HEK293 (cell line): ENCODE measurements at regions not wholly inside any gene's neighbourhood (a gene's known extent, or its start where the extent isn't known, plus 50 kb on each side); places are given as distances from the start of the nearest gene placed in this dataset.

Experiments
- CTCF ChIA-PET: fragments of 350-600 bp; formaldehyde crosslinking; extraction: SDS; loops from one replicate; lab custom pipeline; 2021; ENCODE audit warnings: antibody characterized with exemption; lab: Yijun Ruan, JAX
- POLR2A ChIA-PET: fragments of 300-600 bp; formaldehyde crosslinking; extraction: SDS; loops from one replicate; lab custom pipeline; 2020; ENCODE audit warnings: antibody characterized with exemption, inconsistent platforms; lab: Yijun Ruan, JAX
- H3K27ac ChIP-seq: fragments of 200-500 bp; sonication (Bioruptor generic); 2 replicates; pipeline ENCODE4 v1.5.1; 2014; ENCODE audit warnings: low read depth, low read length, control low read depth, inconsistent platforms; ENCODE audit errors: extremely low read depth
- H3K36me3 ChIP-seq, 2 experiments: fragments of 200-500 bp in 1 of 2; sonication (Bioruptor generic) in 1 of 2; 1 replicate in 1 of 2; 2 replicates in 1 of 2; pipeline ENCODE4 v1.5.1; 2014 to 2017; ENCODE audit warnings: inconsistent platforms in 2 of 2, low read length in 2 of 2; ENCODE audit not compliant: control insufficient read depth in 2 of 2, insufficient read depth in 1 of 2
- H3K4me1 ChIP-seq: fragments of 200-500 bp; sonication (Bioruptor generic); 2 replicates; pipeline ENCODE4 v1.5.1; 2014; ENCODE audit warnings: mild to moderate bottlenecking, low read length, inconsistent platforms; ENCODE audit not compliant: control insufficient read depth, insufficient read depth
- H3K4me3 ChIP-seq: 2 replicates; pipeline ENCODE4 v1.5.1; 2011; ENCODE audit warnings: low read depth, mild to moderate bottlenecking, control low read depth, low read length, moderate library complexity
- H3K9me3 ChIP-seq: fragments of 200-500 bp; sonication (Bioruptor generic); 2 replicates; pipeline ENCODE4 v1.5.1; 2014; ENCODE audit warnings: low read depth, low read length, inconsistent platforms; ENCODE audit not compliant: control insufficient read depth, insufficient read depth
- FEZF1 ChIP-seq: fragments of 450-650 bp; formaldehyde crosslinking; IDR thresholded peaks from 2 replicates; pipeline ENCODE4 v1.5.1; 2016; ENCODE audit warnings: missing biosample characterization, missing genetic modification characterization
- MYNN ChIP-seq: fragments of 450-650 bp; formaldehyde crosslinking; IDR thresholded peaks from 2 replicates; pipeline ENCODE4 v1.5.1; 2016; ENCODE audit warnings: missing biosample characterization, missing genetic modification characterization, borderline replicate concordance
- MZF1 ChIP-seq: fragments of 450-650 bp; formaldehyde crosslinking; IDR thresholded peaks from 2 replicates; pipeline ENCODE4 v1.5.1; 2017; ENCODE audit warnings: missing biosample characterization, missing genetic modification characterization, borderline replicate concordance
- PRDM1 ChIP-seq: fragments of 450-650 bp; formaldehyde crosslinking; IDR thresholded peaks from 2 replicates; pipeline ENCODE4; 2016; ENCODE audit warnings: missing biosample characterization, missing genetic modification characterization
- RBAK ChIP-seq: fragments of 450-650 bp; formaldehyde crosslinking; IDR thresholded peaks from 2 replicates; pipeline ENCODE4 v1.5.1; 2016; ENCODE audit warnings: missing biosample characterization, missing genetic modification characterization
- SETDB1 ChIP-seq: IDR thresholded peaks from one replicate; pipeline ENCODE4 v1.6.1; 2017; ENCODE audit warnings: mild to moderate bottlenecking, low read length, moderate library complexity, mixed read lengths; ENCODE audit not compliant: insufficient read length
- ZBTB48 ChIP-seq: fragments of 450-650 bp; formaldehyde crosslinking; IDR thresholded peaks from 2 replicates; pipeline ENCODE4 v1.5.1; 2016; ENCODE audit warnings: missing biosample characterization, missing genetic modification characterization
- ZIC2 ChIP-seq: fragments of 450-650 bp; formaldehyde crosslinking; IDR thresholded peaks from 2 replicates; pipeline ENCODE4 v1.5.1; 2016; ENCODE audit warnings: missing biosample characterization, missing genetic modification characterization
- ZNF112 ChIP-seq: fragments of 450-650 bp; formaldehyde crosslinking; IDR thresholded peaks from 2 replicates; pipeline ENCODE4 v1.5.0; 2017; ENCODE audit warnings: missing biosample characterization, missing genetic modification characterization
- ZNF133 ChIP-seq: fragments of 450-650 bp; formaldehyde crosslinking; IDR thresholded peaks from 2 replicates; pipeline ENCODE4 v1.5.1; 2016; ENCODE audit warnings: missing biosample characterization, missing genetic modification characterization
- ZNF146 ChIP-seq: fragments of 450-650 bp; formaldehyde crosslinking; IDR thresholded peaks from 2 replicates; pipeline ENCODE4 v1.5.1; 2016; ENCODE audit warnings: missing biosample characterization, missing genetic modification characterization
- ZNF184 ChIP-seq: fragments of 450-650 bp; IDR thresholded peaks from 2 replicates; pipeline ENCODE4 v1.5.1; 2018; ENCODE audit warnings: missing biosample characterization, mild to moderate bottlenecking, missing genetic modification characterization
- ZNF48 ChIP-seq: fragments of 450-650 bp; formaldehyde crosslinking; IDR thresholded peaks from 2 replicates; pipeline ENCODE4 v1.5.1; 2016; ENCODE audit warnings: missing biosample characterization, missing genetic modification characterization
- ZNF571 ChIP-seq: fragments of 450-650 bp; formaldehyde crosslinking; IDR thresholded peaks from 2 replicates; pipeline ENCODE4 v1.5.0; 2017; ENCODE audit warnings: missing biosample characterization, missing genetic modification characterization
- ZNF596 ChIP-seq: fragments of 450-650 bp; IDR thresholded peaks from 2 replicates; pipeline ENCODE4 v1.5.0; 2018; ENCODE audit warnings: missing biosample characterization, mild to moderate bottlenecking, missing genetic modification characterization, moderate library complexity
- ZNF623 ChIP-seq: fragments of 450-650 bp; formaldehyde crosslinking; IDR thresholded peaks from 2 replicates; pipeline ENCODE4 v1.5.1; 2016; ENCODE audit warnings: missing biosample characterization, missing genetic modification characterization
- ZNF670 ChIP-seq: fragments of 450-650 bp; formaldehyde crosslinking; IDR thresholded peaks from 2 replicates; pipeline ENCODE4 v1.5.1; 2016; ENCODE audit warnings: missing biosample characterization, missing genetic modification characterization, low read depth
- ZNF677 ChIP-seq: fragments of 450-650 bp; IDR thresholded peaks from 2 replicates; pipeline ENCODE4 v1.5.0; 2018; ENCODE audit warnings: missing biosample characterization, mild to moderate bottlenecking, missing genetic modification characterization, moderate library complexity
- TF ChIP-seq, protein P1 (sequence below): fragments of 450-650 bp; formaldehyde crosslinking; IDR thresholded peaks from 2 replicates; pipeline ENCODE4 v1.5.1; 2016; ENCODE audit warnings: missing biosample characterization, missing genetic modification characterization, low read depth
- TF ChIP-seq, protein P2 (sequence below): fragments of 450-650 bp; formaldehyde crosslinking; IDR thresholded peaks from 2 replicates; pipeline ENCODE4 v1.5.1; 2017; ENCODE audit warnings: missing biosample characterization, missing genetic modification characterization
- TF ChIP-seq, protein P3 (sequence below): fragments of 450-650 bp; formaldehyde crosslinking; IDR thresholded peaks from 2 replicates; pipeline ENCODE4; 2016; ENCODE audit warnings: missing biosample characterization, missing genetic modification characterization
- TF ChIP-seq, protein P4 (sequence below): fragments of 450-650 bp; IDR thresholded peaks from 2 replicates; pipeline ENCODE4 v1.5.1; 2018; ENCODE audit warnings: missing biosample characterization, mild to moderate bottlenecking, missing genetic modification characterization

DNA sequence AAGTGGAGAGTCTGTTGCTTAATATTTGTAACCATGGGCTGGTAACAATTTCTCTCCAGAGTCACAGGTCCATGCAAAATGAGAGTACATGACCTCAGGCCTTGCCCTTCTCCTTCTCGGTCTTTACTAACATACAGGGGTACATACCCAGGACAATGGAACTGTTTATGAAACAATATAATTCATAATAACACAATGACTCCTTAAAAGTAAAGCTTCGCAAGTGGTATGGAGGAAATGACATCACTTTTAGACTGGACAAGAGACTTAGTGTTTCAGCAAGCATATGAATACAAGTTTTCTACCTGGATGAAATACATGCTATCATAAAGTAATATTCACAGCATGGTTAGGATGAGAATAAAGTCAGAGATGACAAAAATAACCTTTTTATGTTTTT is 386.6 kb downstream of the PLK2 start:
- ChIA-PET POLR2A (interaction anchor here (1.2 kb wide), 1 partner anchor 387 kb away, joined by 4 read pairs; the partner anchor contains the start of gene PLK2), CTCF (interaction anchor here (0.5 to 1.0 kb wide), 2 partner anchors 68 to 186 kb away, joined by 3 read pairs; no protein-coding TSS in a partner anchor)
- Histone ChIP-seq H3K4me3 (no peak overlapping the region), H3K4me1 (peaks cover 15% of the 10 kb centered on the region), H3K36me3 (no peaks in the 10 kb centered on the region), H3K9me3 (no peaks in the 10 kb centered on the region), H3K27ac (no peak overlapping the region)
- TF ChIP-seq SETDB1, result no peak
- TF ChIP-seq, protein P1, sequence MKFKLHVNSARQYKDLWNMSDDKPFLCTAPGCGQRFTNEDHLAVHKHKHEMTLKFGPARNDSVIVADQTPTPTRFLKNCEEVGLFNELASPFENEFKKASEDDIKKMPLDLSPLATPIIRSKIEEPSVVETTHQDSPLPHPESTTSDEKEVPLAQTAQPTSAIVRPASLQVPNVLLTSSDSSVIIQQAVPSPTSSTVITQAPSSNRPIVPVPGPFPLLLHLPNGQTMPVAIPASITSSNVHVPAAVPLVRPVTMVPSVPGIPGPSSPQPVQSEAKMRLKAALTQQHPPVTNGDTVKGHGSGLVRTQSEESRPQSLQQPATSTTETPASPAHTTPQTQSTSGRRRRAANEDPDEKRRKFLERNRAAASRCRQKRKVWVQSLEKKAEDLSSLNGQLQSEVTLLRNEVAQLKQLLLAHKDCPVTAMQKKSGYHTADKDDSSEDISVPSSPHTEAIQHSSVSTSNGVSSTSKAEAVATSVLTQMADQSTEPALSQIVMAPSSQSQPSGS (tag by site-specific recombination), result peak; percentile 40

DNA sequence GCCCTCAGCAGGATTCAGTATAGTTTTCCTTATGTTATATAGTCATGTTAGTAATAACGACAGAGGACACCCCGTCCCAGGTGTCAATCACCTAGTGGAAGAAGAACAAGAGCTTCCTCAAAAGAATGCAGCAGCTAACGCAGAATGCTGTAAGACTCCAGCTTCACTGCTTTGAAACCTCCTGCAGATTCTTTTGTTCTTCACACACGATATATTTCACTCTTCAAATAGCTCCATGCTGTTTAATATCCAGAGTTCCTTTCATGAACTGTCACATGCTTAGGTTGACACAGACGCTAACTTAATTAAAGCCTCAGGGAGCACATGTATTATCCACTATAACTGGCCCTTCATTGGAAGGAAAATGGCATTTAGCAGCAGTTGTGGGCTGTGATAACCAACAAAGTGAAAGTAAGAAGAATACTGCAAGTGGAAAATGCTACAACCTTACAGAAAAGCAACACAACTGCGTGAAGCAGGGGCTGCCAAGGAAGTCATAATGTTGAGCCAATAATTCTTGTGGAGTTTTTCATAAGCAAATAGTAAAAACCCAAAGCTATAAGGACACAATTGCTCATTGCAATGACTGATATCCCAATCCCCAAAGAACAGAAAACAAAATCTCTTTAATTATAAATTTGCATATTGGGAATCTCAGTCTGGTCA is 387.5 kb downstream of the PLK2 start:
- TF ChIP-seq, protein P2, sequence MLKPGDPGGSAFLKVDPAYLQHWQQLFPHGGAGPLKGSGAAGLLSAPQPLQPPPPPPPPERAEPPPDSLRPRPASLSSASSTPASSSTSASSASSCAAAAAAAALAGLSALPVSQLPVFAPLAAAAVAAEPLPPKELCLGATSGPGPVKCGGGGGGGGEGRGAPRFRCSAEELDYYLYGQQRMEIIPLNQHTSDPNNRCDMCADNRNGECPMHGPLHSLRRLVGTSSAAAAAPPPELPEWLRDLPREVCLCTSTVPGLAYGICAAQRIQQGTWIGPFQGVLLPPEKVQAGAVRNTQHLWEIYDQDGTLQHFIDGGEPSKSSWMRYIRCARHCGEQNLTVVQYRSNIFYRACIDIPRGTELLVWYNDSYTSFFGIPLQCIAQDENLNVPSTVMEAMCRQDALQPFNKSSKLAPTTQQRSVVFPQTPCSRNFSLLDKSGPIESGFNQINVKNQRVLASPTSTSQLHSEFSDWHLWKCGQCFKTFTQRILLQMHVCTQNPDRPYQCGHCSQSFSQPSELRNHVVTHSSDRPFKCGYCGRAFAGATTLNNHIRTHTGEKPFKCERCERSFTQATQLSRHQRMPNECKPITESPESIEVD (tag by site-specific recombination), result peak; percentile 70; the same call in 1 of the 2 replicates
- TF ChIP-seq, protein P3, sequence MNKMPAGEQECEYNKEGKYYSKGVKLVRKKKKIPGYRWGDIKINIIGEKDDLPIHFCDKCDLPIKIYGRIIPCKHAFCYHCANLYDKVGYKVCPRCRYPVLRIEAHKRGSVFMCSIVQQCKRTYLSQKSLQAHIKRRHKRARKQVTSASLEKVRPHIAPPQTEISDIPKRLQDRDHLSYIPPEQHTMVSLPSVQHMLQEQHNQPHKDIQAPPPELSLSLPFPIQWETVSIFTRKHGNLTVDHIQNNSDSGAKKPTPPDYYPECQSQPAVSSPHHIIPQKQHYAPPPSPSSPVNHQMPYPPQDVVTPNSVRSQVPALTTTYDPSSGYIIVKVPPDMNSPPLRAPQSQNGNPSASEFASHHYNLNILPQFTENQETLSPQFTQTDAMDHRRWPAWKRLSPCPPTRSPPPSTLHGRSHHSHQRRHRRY, result no peak
- TF ChIP-seq ZNF670 (tag by site-specific recombination), result no peak
- TF ChIP-seq FEZF1 (tag by site-specific recombination), result peak; percentile 85
- TF ChIP-seq ZNF677, result no peak
- no peak for TF ChIP-seq MZF1 (tag by site-specific recombination)
- TF ChIP-seq PRDM1 (tag by site-specific recombination), result no peak
- peak; percentile 95 for TF ChIP-seq ZIC2
- TF ChIP-seq, protein P4, sequence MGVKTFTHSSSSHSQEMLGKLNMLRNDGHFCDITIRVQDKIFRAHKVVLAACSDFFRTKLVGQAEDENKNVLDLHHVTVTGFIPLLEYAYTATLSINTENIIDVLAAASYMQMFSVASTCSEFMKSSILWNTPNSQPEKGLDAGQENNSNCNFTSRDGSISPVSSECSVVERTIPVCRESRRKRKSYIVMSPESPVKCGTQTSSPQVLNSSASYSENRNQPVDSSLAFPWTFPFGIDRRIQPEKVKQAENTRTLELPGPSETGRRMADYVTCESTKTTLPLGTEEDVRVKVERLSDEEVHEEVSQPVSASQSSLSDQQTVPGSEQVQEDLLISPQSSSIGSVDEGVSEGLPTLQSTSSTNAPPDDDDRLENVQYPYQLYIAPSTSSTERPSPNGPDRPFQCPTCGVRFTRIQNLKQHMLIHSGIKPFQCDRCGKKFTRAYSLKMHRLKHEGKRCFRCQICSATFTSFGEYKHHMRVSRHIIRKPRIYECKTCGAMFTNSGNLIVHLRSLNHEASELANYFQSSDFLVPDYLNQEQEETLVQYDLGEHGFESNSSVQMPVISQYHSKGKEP (tag by site-specific recombination), result 0 out of 2 replicates have a peak, but pooled peaks have one; percentile 25
- TF ChIP-seq ZNF623 (tag by site-specific recombination), result no peak
- TF ChIP-seq, all 188 proteins: peak for 4
- H3K27ac ChIP-seq, result no peak overlapping the region
- no peak overlapping the region for H3K4me3 ChIP-seq
- ChIA-PET CTCF (interaction anchor here (1.0 kb wide), 1 partner anchor 185 kb away, joined by 3 read pairs; no protein-coding TSS in a partner anchor), POLR2A (interaction anchor here (1.2 kb wide), 1 partner anchor 388 kb away, joined by 4 read pairs; the partner anchor contains the start of gene PLK2)
- no peaks in the 10 kb centered on the region for H3K36me3 ChIP-seq
- peaks cover 8% of the 10 kb centered on the region for H3K4me1 ChIP-seq
- no peaks in the 10 kb centered on the region for H3K9me3 ChIP-seq

DNA sequence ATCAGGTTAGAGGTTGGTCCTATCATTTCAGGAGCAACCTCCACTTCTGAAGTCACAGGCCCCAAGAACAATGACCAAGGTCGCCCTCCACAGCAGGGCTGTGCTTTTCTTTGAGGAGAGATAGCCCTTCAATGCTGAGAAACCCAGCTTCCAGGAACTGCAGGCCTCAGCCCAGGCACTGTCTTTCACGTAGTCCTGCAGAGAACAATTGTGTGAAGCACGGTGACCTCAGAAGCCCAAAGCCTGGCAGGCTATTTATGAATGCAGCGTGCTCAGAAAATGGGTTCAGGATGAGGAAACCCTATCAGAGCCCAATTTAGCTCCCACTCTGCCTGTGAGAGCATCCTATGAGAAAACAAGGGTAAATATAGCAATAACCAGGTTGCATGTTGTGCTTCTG is 388.3 kb downstream of the PLK2 start:
- peaks cover 3% of the 10 kb centered on the region; the same call in 1 of the 2 replicates for H3K4me1 ChIP-seq
- CTCF ChIA-PET, result no interaction called here
- H3K36me3 ChIP-seq, result no peaks in the 10 kb centered on the region
- no peak overlapping the region for H3K4me3 ChIP-seq
- no peak overlapping the region for H3K27ac ChIP-seq
- POLR2A ChIA-PET, result no interaction called here
- H3K9me3 ChIP-seq, result no peaks in the 10 kb centered on the region
- TF ChIP-seq ZNF146 (no peak), ZNF48 (tag by site-specific recombination) (no peak), ZNF596 (tag by site-specific recombination) (no peak), RBAK (no peak), ZBTB48 (no peak), MYNN (tag by site-specific recombination) (no peak), ZNF184 (tag by site-specific recombination) (no peak), SETDB1 (no peak), ZNF571 (no peak), ZNF133 (tag by site-specific recombination) (no peak), ZNF112 (no peak)
